ENCODE measurements at regions not wholly inside any gene's neighbourhood (a gene's known extent, or its start where the extent isn't known, plus 50 kb on each side); places are given as distances from the start of the nearest gene placed in this dataset.

DNA sequence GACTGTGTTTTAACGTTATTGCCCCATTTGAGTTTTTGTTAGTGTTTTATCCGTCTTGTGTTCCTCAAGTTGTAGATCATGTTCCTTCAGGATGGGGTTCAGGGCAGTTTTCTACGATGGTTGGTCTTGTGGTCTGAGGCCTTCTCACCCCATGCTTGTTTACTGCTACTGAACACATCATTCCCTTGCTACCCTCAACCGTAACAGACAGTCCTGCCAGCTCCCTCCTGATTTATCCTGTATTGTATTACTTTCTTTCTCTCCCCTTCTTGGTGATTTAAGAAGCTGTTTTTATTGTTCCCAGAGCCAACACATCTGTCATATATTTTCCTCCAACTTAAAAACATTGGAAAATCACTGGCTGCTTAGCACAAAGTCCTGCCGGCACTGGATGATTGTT is 719.8 kb downstream of the INHBA start:
- TF ChIP-seq, protein P1, sequence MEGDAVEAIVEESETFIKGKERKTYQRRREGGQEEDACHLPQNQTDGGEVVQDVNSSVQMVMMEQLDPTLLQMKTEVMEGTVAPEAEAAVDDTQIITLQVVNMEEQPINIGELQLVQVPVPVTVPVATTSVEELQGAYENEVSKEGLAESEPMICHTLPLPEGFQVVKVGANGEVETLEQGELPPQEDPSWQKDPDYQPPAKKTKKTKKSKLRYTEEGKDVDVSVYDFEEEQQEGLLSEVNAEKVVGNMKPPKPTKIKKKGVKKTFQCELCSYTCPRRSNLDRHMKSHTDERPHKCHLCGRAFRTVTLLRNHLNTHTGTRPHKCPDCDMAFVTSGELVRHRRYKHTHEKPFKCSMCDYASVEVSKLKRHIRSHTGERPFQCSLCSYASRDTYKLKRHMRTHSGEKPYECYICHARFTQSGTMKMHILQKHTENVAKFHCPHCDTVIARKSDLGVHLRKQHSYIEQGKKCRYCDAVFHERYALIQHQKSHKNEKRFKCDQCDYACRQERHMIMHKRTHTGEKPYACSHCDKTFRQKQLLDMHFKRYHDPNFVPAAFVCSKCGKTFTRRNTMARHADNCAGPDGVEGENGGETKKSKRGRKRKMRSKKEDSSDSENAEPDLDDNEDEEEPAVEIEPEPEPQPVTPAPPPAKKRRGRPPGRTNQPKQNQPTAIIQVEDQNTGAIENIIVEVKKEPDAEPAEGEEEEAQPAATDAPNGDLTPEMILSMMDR (IDR thresholded peaks at IDR 0.05; ENCODE audit: insufficient read depth, low read depth, low read length): no peak
- H3K4me3 ChIP-seq (ENCODE audit: low read depth, low read length): no peak overlapping the region
- peak; percentile 48 for DNase-seq (ENCODE audit: low read depth)

DNA sequence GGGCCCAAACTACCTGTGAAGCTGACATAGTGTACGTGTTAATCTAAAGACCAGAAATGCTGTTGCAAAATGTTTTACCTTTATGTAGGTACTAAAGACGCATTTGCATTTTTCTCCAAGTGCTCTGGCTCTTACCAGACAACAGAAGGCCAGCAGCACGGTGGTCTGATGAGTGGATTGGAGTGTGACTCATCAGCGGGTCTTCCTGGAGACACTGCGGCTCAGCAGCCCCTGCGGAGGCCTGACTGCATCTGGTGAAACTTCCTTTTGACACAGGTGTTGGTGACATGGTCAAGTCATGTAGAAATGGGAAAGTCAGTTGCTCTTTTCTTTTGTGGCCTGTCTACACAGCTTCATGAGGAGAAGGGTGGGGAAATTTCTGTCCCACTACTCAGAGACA is 723.6 kb downstream of the INHBA start:
- no peak for DNase-seq (ENCODE audit: low read depth)

DNA sequence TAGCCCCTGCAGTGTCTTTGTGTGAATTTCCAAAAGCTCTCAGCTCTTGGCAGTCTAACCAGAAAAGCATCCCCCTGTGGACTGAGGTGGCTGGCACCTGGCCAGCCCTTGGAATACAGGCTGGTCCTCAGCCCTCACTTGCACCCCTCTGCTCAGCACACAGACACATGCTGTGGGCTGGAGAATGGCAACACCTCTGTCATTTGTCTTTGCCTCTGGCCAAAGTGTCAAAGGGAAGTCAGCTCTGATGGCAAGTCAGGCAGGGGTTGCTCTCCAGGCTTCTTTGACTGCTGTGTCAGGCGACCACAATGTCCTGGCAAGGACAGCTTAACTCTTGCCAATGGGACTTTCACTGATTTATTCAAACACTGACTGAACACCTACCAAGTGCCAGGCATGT is 724.8 kb downstream of the INHBA start:
- TF ChIP-seq, protein P1 (IDR thresholded peaks at IDR 0.05; ENCODE audit: insufficient read depth, low read depth, low read length): no peak
- no peak for DNase-seq (ENCODE audit: low read depth)
- no peak overlapping the region for H3K4me3 ChIP-seq (ENCODE audit: low read depth, low read length)

More for the DNA sequence above, 723.6 kb downstream of the INHBA start:
- H3K4me3 ChIP-seq (ENCODE audit: low read depth, low read length): no peak overlapping the region
- TF ChIP-seq, protein P1 (IDR thresholded peaks at IDR 0.05; ENCODE audit: insufficient read depth, low read depth, low read length): no peak

DNA sequence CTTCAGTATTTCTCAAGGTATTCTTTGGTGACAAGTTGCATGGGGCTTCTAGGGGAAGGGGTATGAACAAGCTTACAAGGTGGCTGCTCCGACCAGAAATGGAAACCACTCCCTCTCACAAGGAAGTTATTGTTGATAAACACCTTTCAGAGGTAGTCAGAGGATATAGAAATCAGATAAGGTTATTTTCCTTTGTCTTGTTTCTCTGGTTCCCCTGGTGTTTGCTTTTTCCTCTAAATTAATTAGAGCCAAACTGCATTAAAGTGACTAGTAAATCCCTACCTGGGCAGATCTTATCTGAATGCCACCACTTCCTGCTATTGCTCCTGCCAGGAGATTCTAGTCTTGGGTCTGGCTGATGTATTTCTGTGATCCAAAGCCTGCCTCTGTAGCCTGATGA is 725.4 kb downstream of the INHBA start:
- H3K4me3 ChIP-seq (ENCODE audit: low read depth, low read length): no peak overlapping the region
- no peak for DNase-seq (ENCODE audit: low read depth)
- TF ChIP-seq, protein P1 (IDR thresholded peaks at IDR 0.05; ENCODE audit: insufficient read depth, low read depth, low read length): no peak

DNA sequence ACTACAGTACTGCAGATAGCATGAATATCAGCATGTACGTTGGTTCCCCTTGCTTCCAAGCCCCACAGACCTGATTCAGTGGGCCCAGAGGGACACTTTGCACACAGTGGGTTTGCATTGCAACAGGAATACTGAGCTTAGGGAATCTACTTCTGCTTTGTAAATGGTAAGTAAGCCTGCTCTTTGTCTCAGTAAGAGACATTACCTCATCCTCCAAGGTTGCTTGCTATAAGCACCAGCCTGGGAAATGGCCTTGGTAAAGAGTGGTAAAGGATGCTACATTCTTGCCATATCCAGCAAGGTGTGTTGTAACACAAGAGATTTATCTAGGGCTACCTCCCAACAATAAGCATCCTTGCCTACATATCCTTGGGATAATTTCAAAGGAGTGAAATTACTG is 730.5 kb downstream of the INHBA start:
- H3K4me3 ChIP-seq (ENCODE audit: low read depth, low read length): no peak overlapping the region
- no peak for DNase-seq (ENCODE audit: low read depth)
- TF ChIP-seq, protein P1 (IDR thresholded peaks at IDR 0.05; ENCODE audit: insufficient read depth, low read depth, low read length): no peak

DNA sequence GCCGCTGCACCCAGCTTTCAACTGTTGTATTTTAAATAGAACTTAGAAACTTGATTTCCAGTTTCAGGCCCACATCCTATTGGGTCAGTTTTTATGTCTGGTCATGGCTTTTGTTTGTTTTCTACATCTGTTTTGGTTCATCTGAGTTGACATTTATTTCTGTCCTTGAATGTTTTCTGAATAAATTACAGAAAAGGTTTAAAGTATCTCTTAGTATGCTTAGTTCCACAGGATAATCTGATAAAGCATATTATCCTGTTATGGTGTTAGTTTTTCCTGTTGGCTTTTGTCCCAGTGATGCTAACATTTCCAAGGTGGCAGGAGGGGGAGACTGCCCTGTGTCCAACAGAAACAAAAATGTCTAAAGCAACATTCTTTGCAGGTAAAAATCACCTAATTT is 733.2 kb downstream of the INHBA start:
- H3K4me3 ChIP-seq (ENCODE audit: low read depth, low read length): no peak overlapping the region
- DNase-seq (ENCODE audit: low read depth): peak; percentile 70
- TF ChIP-seq, protein P1 (IDR thresholded peaks at IDR 0.05; ENCODE audit: insufficient read depth, low read depth, low read length): no peak

DNA sequence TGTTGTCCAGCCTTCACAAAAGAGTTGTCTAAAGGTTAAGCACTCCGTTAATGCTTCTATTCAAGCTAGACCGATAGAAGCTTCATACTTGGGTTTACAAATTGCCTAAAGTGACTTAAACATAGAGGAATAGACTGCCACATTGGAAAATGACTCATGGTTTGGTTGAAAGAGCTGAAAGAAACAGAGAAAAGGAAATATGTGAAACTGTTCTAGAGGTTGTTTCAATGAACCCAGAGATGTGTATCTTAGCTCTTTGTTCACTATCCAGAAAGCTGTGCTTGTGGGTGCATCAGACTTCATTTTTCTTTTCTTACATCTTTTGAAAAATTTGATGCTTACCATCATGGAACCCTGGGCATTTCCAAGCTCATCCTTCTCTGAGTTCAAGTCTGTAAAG is 736.2 kb downstream of the INHBA start:
- TF ChIP-seq, protein P1 (IDR thresholded peaks at IDR 0.05; ENCODE audit: insufficient read depth, low read depth, low read length): no peak
- no peak overlapping the region for H3K4me3 ChIP-seq (ENCODE audit: low read depth, low read length)
- no peak for DNase-seq (ENCODE audit: low read depth)
